GM13977 (cell line): ENCODE measurements at regions not wholly inside any gene's neighbourhood (a gene's known extent, or its start where the extent isn't known, plus 50 kb on each side); places are given as distances from the start of the nearest gene placed in this dataset.
"Not testable (repeated sequence)": the region's sequence is repeated elsewhere in the genome, so short reads cannot be mapped to it uniquely, and the experiment has no call there.

Experiments
- DNase-seq: peaks from one replicate; pipeline ENCODE4 v3.0.0; 2012; ENCODE audit warnings: low spot score
- in situ Hi-C: fragments of 300-500 bp; cut with MboI; formaldehyde crosslinking; loops from one replicate; pipeline ENCODE4 v1.12.0; 2022; ENCODE audit warnings: low sequenced_read_pairs, low pct_unique_long_range_greater_than_20kb, mixed read lengths, inconsistent platforms; ENCODE audit not compliant: unreplicated experiment
- TF ChIP-seq, protein P1 (sequence below): IDR thresholded peaks from 2 replicates; pipeline ENCODE4 v1.5.1; 2012; ENCODE audit warnings: mild to moderate bottlenecking, control low read depth; ENCODE audit not compliant: insufficient read depth; ENCODE audit errors: extremely low read depth, missing control alignments

DNA sequence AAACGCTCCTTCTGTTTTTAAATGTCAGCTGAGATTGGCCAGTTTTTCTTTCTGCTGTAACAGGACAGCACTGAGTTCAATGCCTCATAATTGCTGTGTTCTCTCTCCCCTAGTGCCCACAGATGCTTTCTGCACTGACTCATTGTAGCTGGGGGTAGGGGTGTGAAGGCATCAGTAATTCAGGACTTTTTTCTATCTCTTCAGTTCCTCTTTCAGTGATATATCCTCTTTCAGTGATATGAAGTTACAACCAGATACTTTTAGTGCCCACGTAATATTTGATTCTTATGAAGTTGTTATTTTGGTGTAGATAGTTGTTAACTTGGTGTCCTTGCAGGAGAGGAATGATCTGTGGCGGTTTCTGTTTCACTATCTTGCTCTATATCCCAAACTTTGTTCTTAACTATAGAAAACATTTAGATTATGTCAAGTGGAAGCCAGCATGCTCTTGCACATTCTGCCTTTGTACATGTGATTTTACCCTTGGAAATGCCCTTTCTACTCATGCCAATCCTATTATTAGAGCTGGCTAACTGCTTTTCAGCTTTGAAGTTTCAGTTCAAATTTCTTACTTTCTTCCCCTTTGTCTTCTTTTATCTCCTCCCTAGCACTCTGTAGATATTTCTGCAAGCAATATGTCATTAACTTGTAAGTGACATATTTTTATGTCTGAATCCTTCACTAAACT lies 1258.4 kb downstream of the FAM133A start:
- TF ChIP-seq, protein P1, sequence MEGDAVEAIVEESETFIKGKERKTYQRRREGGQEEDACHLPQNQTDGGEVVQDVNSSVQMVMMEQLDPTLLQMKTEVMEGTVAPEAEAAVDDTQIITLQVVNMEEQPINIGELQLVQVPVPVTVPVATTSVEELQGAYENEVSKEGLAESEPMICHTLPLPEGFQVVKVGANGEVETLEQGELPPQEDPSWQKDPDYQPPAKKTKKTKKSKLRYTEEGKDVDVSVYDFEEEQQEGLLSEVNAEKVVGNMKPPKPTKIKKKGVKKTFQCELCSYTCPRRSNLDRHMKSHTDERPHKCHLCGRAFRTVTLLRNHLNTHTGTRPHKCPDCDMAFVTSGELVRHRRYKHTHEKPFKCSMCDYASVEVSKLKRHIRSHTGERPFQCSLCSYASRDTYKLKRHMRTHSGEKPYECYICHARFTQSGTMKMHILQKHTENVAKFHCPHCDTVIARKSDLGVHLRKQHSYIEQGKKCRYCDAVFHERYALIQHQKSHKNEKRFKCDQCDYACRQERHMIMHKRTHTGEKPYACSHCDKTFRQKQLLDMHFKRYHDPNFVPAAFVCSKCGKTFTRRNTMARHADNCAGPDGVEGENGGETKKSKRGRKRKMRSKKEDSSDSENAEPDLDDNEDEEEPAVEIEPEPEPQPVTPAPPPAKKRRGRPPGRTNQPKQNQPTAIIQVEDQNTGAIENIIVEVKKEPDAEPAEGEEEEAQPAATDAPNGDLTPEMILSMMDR, result no peak
- in situ Hi-C loops, result no loop called here
- no peak for DNase-seq

DNA sequence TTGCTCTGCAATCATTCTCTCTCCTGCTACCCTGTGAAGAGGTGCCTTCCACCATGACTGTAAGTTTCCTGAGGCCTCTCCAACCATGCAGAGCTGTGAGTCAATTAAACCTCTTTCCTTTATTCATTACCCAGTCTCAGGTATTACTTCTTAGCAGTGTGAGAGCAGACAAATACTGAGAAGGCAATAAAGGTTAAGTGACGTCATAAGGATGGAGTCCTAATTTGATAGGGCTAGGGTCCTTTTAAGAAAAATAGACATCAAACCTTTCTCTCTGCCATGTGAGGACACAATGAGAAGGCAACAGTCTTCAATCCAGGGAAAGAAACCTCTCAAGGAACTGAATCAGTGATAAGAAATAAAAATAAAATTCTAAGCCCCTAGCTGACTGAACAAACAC lies 1262.7 kb downstream of the FAM133A start:
- TF ChIP-seq, protein P1, result no peak
- in situ Hi-C loops, result no loop called here
- no peak for DNase-seq

DNA sequence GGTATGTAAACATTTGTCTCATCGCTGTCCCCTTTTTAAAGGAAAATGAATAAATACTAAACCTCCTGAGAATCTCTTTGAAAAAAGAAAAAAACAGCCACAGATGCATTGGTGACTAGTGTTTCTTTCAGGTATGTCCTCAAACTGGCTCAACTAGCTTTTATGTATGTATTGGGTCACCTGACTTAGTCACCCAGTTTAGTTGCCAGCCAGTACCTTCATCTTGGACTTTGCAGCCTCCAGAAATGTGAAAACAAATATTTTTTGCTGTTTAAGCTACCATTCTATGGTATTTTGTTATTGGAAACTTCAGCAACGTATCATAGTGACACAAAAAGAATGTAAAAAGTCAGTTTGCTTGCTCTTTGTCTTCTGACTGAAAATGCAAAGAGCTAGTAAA lies 1263.5 kb downstream of the FAM133A start:
- in situ Hi-C loops, result no loop called here
- TF ChIP-seq, protein P1, result no peak
- no peak for DNase-seq

DNA sequence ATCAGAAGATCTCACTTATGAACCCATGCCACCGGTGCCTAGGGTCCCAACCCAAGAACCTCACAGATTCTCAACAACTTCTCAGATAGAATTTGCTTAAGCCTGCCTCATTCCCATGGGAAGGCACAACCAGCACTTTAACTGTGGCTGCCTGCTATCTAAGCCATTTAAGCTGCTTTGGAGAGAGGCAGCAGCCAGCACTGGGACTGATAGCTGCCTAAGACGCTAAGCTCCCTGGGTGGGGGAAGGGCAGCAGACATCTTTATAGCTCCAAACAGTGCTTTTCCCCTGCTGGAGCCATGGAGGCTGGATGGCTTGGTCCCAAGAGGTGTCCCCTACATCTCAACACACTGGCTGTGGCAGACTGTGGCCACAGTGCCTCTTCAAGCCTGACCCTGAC lies 1268.6 kb downstream of the FAM133A start:
- TF ChIP-seq, protein P1, result no peak
- no peak for DNase-seq
- in situ Hi-C loops, result no loop called here

DNA sequence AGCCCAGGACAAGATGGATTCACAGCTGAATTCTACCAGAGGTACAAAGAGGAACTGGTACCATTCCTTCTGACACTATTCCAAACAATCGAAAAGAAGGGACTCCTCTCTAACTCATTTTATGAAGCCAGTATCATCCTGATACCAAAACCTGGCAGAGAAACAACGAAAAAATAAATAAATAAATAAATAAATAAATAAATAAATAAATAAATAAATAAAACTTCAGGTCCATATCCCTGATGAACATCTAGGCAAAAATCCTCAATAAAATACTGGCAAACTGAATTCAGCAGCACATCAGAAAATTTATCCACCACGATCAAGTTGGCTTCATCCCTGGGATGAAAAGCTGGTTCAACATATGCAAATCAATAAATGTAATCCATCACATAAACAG lies 1272.1 kb downstream of the FAM133A start:
- in situ Hi-C loops, DNase-seq: not testable (repeated sequence)

DNA sequence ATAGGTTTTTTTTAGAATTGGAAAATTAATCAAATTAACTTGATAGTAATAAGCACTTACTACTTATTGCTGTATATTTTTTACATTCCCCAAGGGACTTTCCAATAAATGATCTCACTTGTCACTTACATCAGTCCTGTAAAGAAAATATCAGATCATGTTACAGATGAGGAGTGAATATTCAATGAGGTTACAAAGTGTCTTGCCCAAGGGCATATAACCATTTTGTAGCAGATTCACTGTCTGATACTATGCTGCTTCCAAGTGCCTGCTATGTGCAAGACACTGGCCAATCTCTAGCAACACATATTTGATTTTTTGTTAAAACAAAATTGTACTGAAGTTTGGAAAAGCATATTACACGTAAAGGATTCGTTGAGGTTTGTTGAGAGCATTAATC lies 1287.7 kb downstream of the FAM133A start:
- DNase-seq, result no peak
- TF ChIP-seq, protein P1, result no peak

DNA sequence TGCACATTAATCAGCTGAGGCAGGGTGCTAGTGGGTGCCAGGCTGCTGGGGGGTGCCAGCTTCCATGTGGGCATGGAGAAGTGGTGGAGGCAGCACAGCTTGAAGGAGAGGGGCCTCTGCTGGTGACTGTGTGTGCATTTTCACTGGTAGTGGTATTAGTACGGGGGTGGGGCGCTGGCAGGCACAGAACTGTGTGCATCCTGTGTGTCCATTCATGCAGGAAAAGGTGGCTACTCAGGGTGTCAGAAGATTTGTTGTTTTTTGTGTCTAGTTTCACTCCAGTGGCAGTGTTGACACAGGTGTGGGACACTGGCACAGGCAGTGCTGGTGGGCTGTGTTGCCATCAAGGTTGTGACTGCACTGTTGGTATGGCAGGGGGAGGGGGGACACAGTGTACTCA lies 1303.6 kb downstream of the FAM133A start:
- TF ChIP-seq, protein P1, result no peak
- in situ Hi-C loops, result no loop called here
- DNase-seq, result no peak

More for the DNA sequence above, 1287.7 kb downstream of the FAM133A start:
- in situ Hi-C loops, result no loop called here
